ENCODE measurements at regions not wholly inside any gene's neighbourhood (a gene's known extent, or its start where the extent isn't known, plus 50 kb on each side); places are given as distances from the start of the nearest gene placed in this dataset.

DNA sequence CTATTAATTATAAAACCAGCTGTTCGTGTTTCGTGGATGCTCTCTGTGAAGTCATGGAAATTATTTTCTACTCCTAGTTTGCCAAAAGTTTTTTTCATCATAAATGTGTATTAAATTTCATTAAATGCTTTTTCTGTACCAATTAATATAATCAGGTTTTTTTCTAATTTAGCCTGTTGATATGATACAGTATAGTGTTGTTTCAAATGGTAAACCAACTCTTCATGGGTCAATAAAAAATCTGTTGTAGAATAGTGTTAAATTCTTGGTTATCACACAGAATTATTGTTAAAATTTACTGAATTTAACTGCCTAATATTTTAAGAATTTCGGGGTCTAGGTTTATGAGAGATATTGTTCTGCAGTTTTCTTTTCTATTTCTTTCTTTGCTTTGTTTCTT is 505.9 kb upstream of the MANEA start:
- no peaks in the 10 kb centered on the region for H3K36me3 ChIP-seq (replicated peaks)
- H3K27me3 ChIP-seq (replicated peaks), result no peaks in the 10 kb centered on the region
- no peak for TF ChIP-seq CTCF (IDR thresholded peaks at IDR 0.05; ENCODE audit: low read depth, low read length, missing control alignments)
- no peak overlapping the region for H3K27ac ChIP-seq
- in situ Hi-C loops (cut with HindIII; ENCODE audit: low pct_ligation_motif_present, low sequenced_read_pairs), result no loop called here
- DNase-seq, result no peak
- H3K4me3 ChIP-seq (ENCODE audit: low read depth, low read length), result no peak overlapping the region

DNA sequence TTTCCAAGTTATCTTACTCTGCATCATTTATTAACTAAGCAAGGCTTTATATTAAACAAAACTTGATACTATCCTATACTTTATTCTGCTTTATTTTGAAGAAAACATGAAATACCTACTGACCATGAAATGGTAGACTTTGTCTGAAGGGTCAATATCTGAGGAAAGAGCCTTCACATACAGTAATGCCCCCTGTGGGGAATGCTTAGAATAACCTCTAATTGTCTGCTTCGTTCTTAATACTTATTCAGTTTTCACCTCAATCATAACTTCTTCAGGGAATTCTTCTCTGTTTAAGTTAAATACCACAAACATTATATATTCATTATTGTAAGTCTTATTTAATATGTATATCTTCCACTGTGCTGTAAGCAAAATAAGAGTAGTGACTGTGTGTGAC is 498.9 kb upstream of the MANEA start:
- no peaks in the 10 kb centered on the region for H3K36me3 ChIP-seq (replicated peaks)
- TF ChIP-seq CTCF (IDR thresholded peaks at IDR 0.05; ENCODE audit: low read depth, low read length, missing control alignments), result no peak
- no peak for DNase-seq
- in situ Hi-C loops (cut with HindIII; ENCODE audit: low pct_ligation_motif_present, low sequenced_read_pairs), result no loop called here
- H3K4me3 ChIP-seq (ENCODE audit: low read depth, low read length), result no peak overlapping the region
- no peak overlapping the region for H3K27ac ChIP-seq
- H3K27me3 ChIP-seq (replicated peaks), result no peaks in the 10 kb centered on the region

GRCh38 chr6:95081231-95081630 is 496.1 kb upstream of the MANEA start:
- no peak for DNase-seq
- no peak for TF ChIP-seq CTCF (IDR thresholded peaks at IDR 0.05; ENCODE audit: low read depth, low read length, missing control alignments)
- in situ Hi-C loops (cut with HindIII; ENCODE audit: low pct_ligation_motif_present, low sequenced_read_pairs), result no loop called here
- Histone ChIP-seq H3K27ac (no peak overlapping the region), H3K36me3 (replicated peaks) (no peaks in the 10 kb centered on the region), H3K27me3 (replicated peaks) (no peaks in the 10 kb centered on the region), H3K4me3 (ENCODE audit: low read depth, low read length) (no peak overlapping the region)

GRCh38 chr6:95081949-95082348 is 495.4 kb upstream of the MANEA start:
- Histone ChIP-seq H3K4me3 (ENCODE audit: low read depth, low read length) (no peak overlapping the region), H3K27ac (no peak overlapping the region), H3K27me3 (replicated peaks) (no peaks in the 10 kb centered on the region), H3K36me3 (replicated peaks) (no peaks in the 10 kb centered on the region)
- no peak for DNase-seq
- in situ Hi-C loops (cut with HindIII; ENCODE audit: low pct_ligation_motif_present, low sequenced_read_pairs), result no loop called here
- TF ChIP-seq CTCF (IDR thresholded peaks at IDR 0.05; ENCODE audit: low read depth, low read length, missing control alignments), result no peak

- DNase-seq, result no peak
- Histone ChIP-seq H3K27me3 (replicated peaks) (no peaks in the 10 kb centered on the region), H3K27ac (no peak overlapping the region), H3K36me3 (replicated peaks) (no peaks in the 10 kb centered on the region), H3K4me3 (ENCODE audit: low read depth, low read length) (no peak overlapping the region)
- TF ChIP-seq CTCF (IDR thresholded peaks at IDR 0.05; ENCODE audit: low read depth, low read length, missing control alignments), result no peak
- in situ Hi-C loops (cut with HindIII; ENCODE audit: low pct_ligation_motif_present, low sequenced_read_pairs), result no loop called here
Measured at GRCh38 chr6:95083506-95083905, 493.8 kb upstream of the MANEA start.

DNA sequence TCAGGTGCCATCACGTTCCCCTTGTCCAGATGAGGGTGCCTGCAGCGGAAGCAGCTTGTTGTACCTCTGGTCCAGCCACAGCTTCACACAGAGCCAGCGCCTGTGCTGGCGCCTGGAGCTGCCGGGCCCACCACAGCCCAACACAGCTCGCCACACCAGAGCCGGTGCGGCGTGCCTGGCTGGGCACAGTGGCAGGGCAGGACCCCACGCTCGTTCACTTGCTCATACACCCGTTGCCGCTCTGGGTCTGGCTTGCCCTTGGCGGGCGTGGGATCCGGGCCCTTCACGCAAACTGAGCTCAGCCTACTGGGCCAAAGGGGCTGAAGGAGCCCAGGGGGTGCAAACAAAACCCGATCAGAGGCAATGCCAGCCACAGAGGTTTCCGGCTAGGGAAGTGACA is 492.5 kb upstream of the MANEA start:
- H3K27ac ChIP-seq, result no peak overlapping the region
- in situ Hi-C loops (cut with HindIII; ENCODE audit: low pct_ligation_motif_present, low sequenced_read_pairs), result no loop called here
- H3K27me3 ChIP-seq (replicated peaks), result no peaks in the 10 kb centered on the region
- TF ChIP-seq CTCF (IDR thresholded peaks at IDR 0.05; ENCODE audit: low read depth, low read length, missing control alignments), result no peak
- no peaks in the 10 kb centered on the region for H3K36me3 ChIP-seq (replicated peaks)
- DNase-seq, result no peak
- no peak overlapping the region for H3K4me3 ChIP-seq (ENCODE audit: low read depth, low read length)
